ENCODE measurements at regions not wholly inside any gene's neighbourhood (a gene's known extent, or its start where the extent isn't known, plus 50 kb on each side); places are given as distances from the start of the nearest gene placed in this dataset.
"Not testable (repeated sequence)": the region's sequence is repeated elsewhere in the genome, so short reads cannot be mapped to it uniquely, and the experiment has no call there.

DNA sequence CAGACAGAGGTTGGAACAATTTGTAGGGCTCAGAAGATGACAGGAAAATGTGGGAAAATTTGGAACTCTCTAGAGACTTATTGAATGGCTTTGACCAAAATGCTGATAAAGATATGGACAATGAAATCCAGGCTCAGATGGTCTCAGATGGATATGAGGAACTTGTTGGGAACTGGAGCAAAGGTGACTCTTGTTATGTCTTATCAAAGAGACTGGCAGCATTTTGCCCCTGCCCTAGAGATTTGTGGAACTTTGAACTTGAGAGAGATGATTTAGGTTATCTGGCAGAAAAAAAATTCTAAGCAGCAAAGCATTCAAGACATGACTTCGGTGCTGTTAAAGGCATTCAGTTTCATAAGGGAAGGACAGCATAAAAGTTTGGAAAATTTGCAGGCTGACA lies 347.9 kb upstream of the RPS23 start:
- not testable (repeated sequence) for H3K36me3 ChIP-seq (ENCODE audit: control insufficient read depth, insufficient read depth, low read length); H3K27me3 ChIP-seq (ENCODE audit: control insufficient read depth, insufficient read depth, low read length); H3K27ac ChIP-seq (ENCODE audit: low read depth, low read length); DNase-seq (ENCODE audit: low read depth in 4 of 6, low spot score in 6 of 6); H3K4me1 ChIP-seq (ENCODE audit: control insufficient read depth, insufficient read depth, low read length); H3K9me3 ChIP-seq (ENCODE audit: control insufficient read depth, insufficient read depth, low read length); H3K4me3 ChIP-seq (ENCODE audit: low read depth, low read length)
- 100% methylated on average over 1 of the region's 1 CpG for WGBS (ENCODE audit: insufficient coverage)

DNA sequence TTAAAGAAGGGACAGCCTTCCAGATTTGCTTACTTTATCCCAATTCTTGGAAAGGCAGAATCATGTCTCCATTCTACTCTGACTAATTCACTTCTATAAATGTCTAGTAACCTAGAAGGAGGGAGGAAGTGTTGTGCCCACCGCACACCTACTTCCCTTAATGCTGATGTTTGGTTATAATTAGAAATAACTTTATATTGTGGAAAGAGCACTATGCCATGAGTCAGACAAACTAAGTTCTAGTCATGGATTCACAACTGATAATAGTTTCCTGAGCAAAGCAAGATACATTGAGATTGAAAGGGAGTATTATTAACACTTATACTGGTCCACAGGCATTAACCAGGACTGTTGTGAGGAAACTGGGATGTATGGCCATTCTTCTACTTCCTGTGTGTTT lies 345.9 kb upstream of the RPS23 start:
- no CpG with 5 or more reads among the region's 1 CpG for WGBS (ENCODE audit: insufficient coverage)
- no peak for DNase-seq (ENCODE audit: low read depth in 4 of 6, low spot score in 6 of 6)
- Histone ChIP-seq H3K9me3 (ENCODE audit: control insufficient read depth, insufficient read depth, low read length) (no peaks in the 10 kb centered on the region), H3K4me3 (ENCODE audit: low read depth, low read length) (no peak overlapping the region), H3K27me3 (ENCODE audit: control insufficient read depth, insufficient read depth, low read length) (no peaks in the 10 kb centered on the region), H3K27ac (ENCODE audit: low read depth, low read length) (no peak overlapping the region), H3K36me3 (ENCODE audit: control insufficient read depth, insufficient read depth, low read length) (no peaks in the 10 kb centered on the region), H3K4me1 (ENCODE audit: control insufficient read depth, insufficient read depth, low read length) (no peaks in the 10 kb centered on the region)

DNA sequence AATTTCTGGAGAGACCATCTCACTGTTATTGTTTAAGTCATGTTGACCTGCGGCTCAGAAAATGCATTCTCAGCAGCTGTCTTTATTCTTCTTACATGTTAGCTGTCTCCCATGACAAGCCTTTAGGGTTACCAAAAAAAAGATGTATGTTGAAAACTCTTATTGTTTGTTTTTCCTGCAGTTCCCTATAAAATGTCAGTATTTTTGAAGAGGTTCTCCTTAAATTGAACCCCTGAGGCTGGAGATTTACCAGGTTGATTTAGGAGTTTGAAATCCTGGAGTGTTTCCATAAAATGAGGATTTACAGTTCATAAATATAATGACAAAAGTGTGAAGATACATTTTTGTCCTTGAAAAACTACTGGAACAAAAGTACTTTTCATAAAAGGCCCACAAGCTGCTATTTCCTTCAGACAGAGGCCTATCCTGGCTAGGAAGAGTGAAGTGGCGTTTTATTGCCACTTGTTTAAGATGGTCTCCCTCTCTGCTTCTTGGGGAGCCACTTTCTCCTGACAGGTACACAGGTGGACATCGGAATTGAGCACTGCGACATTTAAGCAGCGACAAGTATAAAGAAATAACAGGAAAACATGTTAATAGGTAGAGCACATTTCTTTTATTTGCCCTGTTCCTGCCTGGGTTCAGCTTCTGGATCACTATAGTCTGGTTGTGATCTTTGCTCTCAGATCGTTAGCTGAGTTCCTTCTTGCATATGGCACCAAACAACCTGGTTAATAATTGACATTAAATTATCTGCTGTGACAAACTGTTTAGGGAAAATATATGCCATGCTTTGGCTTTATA lies 344.8 kb upstream of the RPS23 start:
- no peak overlapping the region for H3K4me3 ChIP-seq (ENCODE audit: low read depth, low read length)
- WGBS (ENCODE audit: insufficient coverage): 89% methylated on average over 3 of the region's 6 CpGs
- H3K27me3 ChIP-seq (ENCODE audit: control insufficient read depth, insufficient read depth, low read length): no peaks in the 10 kb centered on the region
- no peaks in the 10 kb centered on the region for H3K4me1 ChIP-seq (ENCODE audit: control insufficient read depth, insufficient read depth, low read length)
- H3K9me3 ChIP-seq (ENCODE audit: control insufficient read depth, insufficient read depth, low read length): no peaks in the 10 kb centered on the region
- DNase-seq (ENCODE audit: low read depth in 4 of 6, low spot score in 6 of 6): no peak
- no peaks in the 10 kb centered on the region for H3K36me3 ChIP-seq (ENCODE audit: control insufficient read depth, insufficient read depth, low read length)
- no peak overlapping the region for H3K27ac ChIP-seq (ENCODE audit: low read depth, low read length)

DNA sequence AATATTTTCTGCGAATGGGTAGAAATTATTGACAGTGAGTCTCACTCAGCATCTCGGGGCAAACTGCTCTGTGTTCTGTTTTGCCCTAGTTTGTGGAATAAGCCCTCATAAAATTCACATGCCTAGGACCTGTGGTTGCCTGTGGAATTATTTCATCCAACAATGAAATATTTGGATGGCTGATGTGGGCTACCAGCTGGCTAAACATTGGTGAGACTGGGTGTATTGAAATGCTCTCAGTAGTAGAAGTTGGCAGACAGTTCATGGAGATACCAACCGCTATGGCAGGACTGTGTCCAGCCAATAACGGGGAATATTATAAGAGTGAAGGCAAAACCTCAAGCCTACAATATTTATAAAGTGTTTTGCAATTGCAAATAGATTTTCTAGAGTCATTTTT lies 344.1 kb upstream of the RPS23 start:
- WGBS (ENCODE audit: insufficient coverage): no CpG with 5 or more reads among the region's 4 CpGs
- Histone ChIP-seq H3K4me3 (ENCODE audit: low read depth, low read length) (no peak overlapping the region), H3K9me3 (ENCODE audit: control insufficient read depth, insufficient read depth, low read length) (no peaks in the 10 kb centered on the region), H3K27ac (ENCODE audit: low read depth, low read length) (no peak overlapping the region), H3K4me1 (ENCODE audit: control insufficient read depth, insufficient read depth, low read length) (no peaks in the 10 kb centered on the region), H3K27me3 (ENCODE audit: control insufficient read depth, insufficient read depth, low read length) (no peaks in the 10 kb centered on the region), H3K36me3 (ENCODE audit: control insufficient read depth, insufficient read depth, low read length) (no peaks in the 10 kb centered on the region)
- DNase-seq (ENCODE audit: low read depth in 4 of 6, low spot score in 6 of 6): no peak

DNA sequence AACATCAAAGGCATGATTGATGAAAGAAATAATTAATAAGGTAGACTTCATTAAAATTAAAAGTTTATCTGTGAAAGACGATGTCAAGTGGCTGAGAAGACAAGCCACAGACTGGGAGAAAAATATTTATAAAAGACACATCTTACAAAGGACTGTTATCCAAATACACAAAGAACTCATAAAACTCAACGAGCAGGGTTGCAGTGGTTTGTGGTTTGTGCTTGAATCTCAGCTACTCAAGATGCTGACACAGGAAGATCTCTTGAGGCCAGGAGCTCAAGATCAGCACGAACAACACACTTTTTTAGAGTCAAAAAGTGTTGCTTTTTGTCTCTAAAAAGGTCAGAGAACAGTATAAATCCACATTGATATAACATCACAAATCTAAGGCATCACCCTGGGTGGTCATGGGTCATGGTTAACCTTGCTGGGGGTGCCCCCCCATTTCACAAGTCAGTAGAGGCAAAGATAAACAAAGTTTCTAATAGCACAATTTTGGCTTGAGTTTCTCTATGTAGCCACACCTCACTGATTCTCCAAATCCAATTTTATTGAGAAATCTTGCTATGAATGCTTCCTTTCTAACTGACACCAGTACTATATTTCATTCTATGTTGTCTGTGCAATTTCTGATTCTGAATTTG lies 342.9 kb upstream of the RPS23 start:
- H3K4me1 ChIP-seq (ENCODE audit: control insufficient read depth, insufficient read depth, low read length): no peaks in the 10 kb centered on the region
- no peaks in the 10 kb centered on the region for H3K27me3 ChIP-seq (ENCODE audit: control insufficient read depth, insufficient read depth, low read length)
- no peak overlapping the region for H3K4me3 ChIP-seq (ENCODE audit: low read depth, low read length)
- no peak for DNase-seq (ENCODE audit: low read depth in 4 of 6, low spot score in 6 of 6)
- WGBS (ENCODE audit: insufficient coverage): 80% methylated on average over 1 of the region's 3 CpGs
- H3K36me3 ChIP-seq (ENCODE audit: control insufficient read depth, insufficient read depth, low read length): no peaks in the 10 kb centered on the region
- H3K9me3 ChIP-seq (ENCODE audit: control insufficient read depth, insufficient read depth, low read length): no peaks in the 10 kb centered on the region
- no peak overlapping the region for H3K27ac ChIP-seq (ENCODE audit: low read depth, low read length)

DNA sequence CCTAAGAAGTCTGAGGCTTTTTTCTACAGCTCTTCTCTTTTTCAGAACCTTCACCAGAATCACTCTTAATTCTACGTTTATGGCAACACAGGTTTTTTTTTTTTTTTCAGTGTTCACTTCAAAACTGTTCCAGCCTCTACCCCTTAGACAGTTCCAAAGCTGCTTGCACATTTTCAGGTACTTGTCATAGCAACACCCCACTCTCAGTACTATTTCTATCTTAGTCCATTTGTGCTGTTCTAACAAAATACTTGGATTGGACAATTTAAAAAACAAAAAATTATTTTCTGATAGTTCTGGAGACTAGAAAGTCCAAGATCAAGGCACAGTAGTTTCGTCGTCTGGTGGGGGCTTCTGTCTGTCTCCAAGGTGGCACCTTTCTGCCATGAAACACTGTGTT lies 340.9 kb upstream of the RPS23 start:
- Histone ChIP-seq H3K27ac (ENCODE audit: low read depth, low read length) (no peak overlapping the region), H3K27me3 (ENCODE audit: control insufficient read depth, insufficient read depth, low read length) (no peaks in the 10 kb centered on the region), H3K4me1 (ENCODE audit: control insufficient read depth, insufficient read depth, low read length) (no peaks in the 10 kb centered on the region), H3K36me3 (ENCODE audit: control insufficient read depth, insufficient read depth, low read length) (no peaks in the 10 kb centered on the region), H3K4me3 (ENCODE audit: low read depth, low read length) (no peak overlapping the region), H3K9me3 (ENCODE audit: control insufficient read depth, insufficient read depth, low read length) (no peaks in the 10 kb centered on the region)
- DNase-seq (ENCODE audit: low read depth in 4 of 6, low spot score in 6 of 6): no peak
- WGBS (ENCODE audit: insufficient coverage): 96% methylated on average over 3 of the region's 3 CpGs

DNA sequence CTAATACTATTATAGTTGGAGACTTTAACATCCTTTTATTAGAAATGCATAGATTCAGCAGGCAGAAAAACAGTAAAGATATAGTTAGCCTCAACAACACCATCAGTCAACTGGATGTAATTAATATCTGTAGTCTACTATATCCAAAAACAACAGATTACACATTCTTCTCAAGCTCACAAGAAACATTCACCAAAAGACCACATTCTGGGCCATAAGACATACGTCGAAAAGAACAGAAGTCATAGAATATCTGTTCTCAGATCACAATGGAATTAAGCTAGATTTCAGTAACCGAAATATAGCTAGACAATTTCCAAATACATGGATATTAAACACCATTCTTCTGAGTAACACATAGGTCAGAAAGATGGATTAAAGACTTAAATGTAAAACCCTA lies 336.6 kb upstream of the RPS23 start:
- no peaks in the 10 kb centered on the region for H3K27me3 ChIP-seq (ENCODE audit: control insufficient read depth, insufficient read depth, low read length)
- 67% methylated on average over 2 of the region's 3 CpGs for WGBS (ENCODE audit: insufficient coverage)
- no peak for DNase-seq (ENCODE audit: low read depth in 4 of 6, low spot score in 6 of 6)
- H3K4me3 ChIP-seq (ENCODE audit: low read depth, low read length): no peak overlapping the region
- H3K9me3 ChIP-seq (ENCODE audit: control insufficient read depth, insufficient read depth, low read length): peaks cover 2% of the 10 kb centered on the region
- H3K36me3 ChIP-seq (ENCODE audit: control insufficient read depth, insufficient read depth, low read length): no peaks in the 10 kb centered on the region
- H3K27ac ChIP-seq (ENCODE audit: low read depth, low read length): no peak overlapping the region
- no peaks in the 10 kb centered on the region for H3K4me1 ChIP-seq (ENCODE audit: control insufficient read depth, insufficient read depth, low read length)

DNA sequence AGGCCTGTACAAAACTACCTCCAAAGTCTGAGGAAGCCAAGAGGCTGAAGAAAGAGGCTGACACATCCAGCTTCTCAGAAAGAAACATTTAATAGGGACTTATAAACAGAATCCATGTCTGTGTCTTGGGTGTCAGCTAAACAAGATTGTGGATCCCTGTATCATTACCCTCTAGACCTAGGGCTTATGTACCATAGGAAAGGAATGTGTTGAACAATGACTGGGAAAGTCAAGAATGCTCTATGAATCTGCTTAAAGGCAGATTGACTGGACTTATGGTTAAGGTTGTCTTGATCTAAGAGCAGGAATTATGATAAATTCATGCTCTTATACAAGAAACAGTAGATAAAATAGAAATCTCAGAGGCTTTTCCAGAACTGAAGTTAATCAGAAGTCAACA lies 335.7 kb upstream of the RPS23 start:
- peaks cover 2% of the 10 kb centered on the region for H3K9me3 ChIP-seq (ENCODE audit: control insufficient read depth, insufficient read depth, low read length)
- DNase-seq (ENCODE audit: low read depth in 4 of 6, low spot score in 6 of 6): no peak
- no peak overlapping the region for H3K27ac ChIP-seq (ENCODE audit: low read depth, low read length)
- H3K4me1 ChIP-seq (ENCODE audit: control insufficient read depth, insufficient read depth, low read length): no peaks in the 10 kb centered on the region
- H3K36me3 ChIP-seq (ENCODE audit: control insufficient read depth, insufficient read depth, low read length): no peaks in the 10 kb centered on the region
- H3K27me3 ChIP-seq (ENCODE audit: control insufficient read depth, insufficient read depth, low read length): no peaks in the 10 kb centered on the region
- H3K4me3 ChIP-seq (ENCODE audit: low read depth, low read length): no peak overlapping the region

DNA sequence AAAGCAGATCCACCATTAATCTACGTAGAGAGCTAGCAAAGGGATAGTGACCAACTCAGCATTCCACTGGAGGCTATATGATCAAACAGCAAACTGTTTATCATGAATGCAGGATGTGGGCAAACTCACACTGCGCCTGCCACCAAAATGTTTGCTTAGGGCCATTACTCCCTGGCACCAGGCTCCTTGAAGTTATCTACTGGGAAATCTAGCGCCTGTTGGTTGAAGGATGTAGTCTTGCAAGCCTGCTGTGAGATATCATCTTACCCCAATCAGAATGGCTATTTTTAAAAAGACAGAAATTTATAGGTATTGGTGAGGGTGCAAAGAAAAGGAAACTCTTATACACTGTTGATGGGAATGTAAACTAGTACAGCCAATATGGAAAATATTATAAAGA lies 332.5 kb upstream of the RPS23 start:
- no peak for DNase-seq (ENCODE audit: low read depth in 4 of 6, low spot score in 6 of 6)
- peaks cover 2% of the 10 kb centered on the region for H3K9me3 ChIP-seq (ENCODE audit: control insufficient read depth, insufficient read depth, low read length)
- no peaks in the 10 kb centered on the region for H3K27me3 ChIP-seq (ENCODE audit: control insufficient read depth, insufficient read depth, low read length)
- no peak overlapping the region for H3K4me3 ChIP-seq (ENCODE audit: low read depth, low read length)
- H3K27ac ChIP-seq (ENCODE audit: low read depth, low read length): no peak overlapping the region
- no peaks in the 10 kb centered on the region for H3K36me3 ChIP-seq (ENCODE audit: control insufficient read depth, insufficient read depth, low read length)
- 100% methylated on average over 2 of the region's 3 CpGs for WGBS (ENCODE audit: insufficient coverage)
- no peaks in the 10 kb centered on the region for H3K4me1 ChIP-seq (ENCODE audit: control insufficient read depth, insufficient read depth, low read length)

DNA sequence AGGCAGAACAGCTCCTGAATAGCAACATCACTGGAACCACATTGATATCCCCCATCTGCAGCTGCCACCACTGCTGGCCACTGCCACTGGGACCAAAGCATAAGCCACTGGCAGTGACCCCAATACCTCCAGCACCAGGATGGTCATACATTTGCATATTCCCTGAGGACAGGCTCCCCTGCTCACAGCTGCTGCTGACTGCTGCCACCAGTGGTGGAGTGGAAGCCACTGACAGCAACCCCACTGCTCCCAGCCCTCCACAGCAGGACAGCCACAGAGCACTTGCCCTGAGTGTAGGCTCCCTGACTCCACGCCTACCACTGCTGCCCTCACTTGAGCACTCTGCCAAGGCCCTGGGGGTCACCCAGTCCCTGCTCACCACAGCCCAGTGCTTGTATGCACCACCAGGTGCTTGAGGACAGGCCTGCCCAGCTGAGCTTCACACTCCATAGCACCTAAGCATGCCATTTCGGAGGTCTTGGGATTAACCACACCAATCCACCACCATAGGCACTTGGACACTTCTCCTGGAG lies 327.4 kb upstream of the RPS23 start:
- H3K4me3 ChIP-seq (ENCODE audit: low read depth, low read length): no peak overlapping the region
- no peaks in the 10 kb centered on the region for H3K27me3 ChIP-seq (ENCODE audit: control insufficient read depth, insufficient read depth, low read length)
- DNase-seq (ENCODE audit: low read depth in 4 of 6, low spot score in 6 of 6): no peak
- no peaks in the 10 kb centered on the region for H3K36me3 ChIP-seq (ENCODE audit: control insufficient read depth, insufficient read depth, low read length)
- WGBS (ENCODE audit: insufficient coverage): 93% methylated on average over 2 of the region's 2 CpGs
- no peaks in the 10 kb centered on the region for H3K4me1 ChIP-seq (ENCODE audit: control insufficient read depth, insufficient read depth, low read length)
- no peak overlapping the region for H3K27ac ChIP-seq (ENCODE audit: low read depth, low read length)
- H3K9me3 ChIP-seq (ENCODE audit: control insufficient read depth, insufficient read depth, low read length): no peaks in the 10 kb centered on the region
